ENCODE measurements at regions not wholly inside any gene's neighbourhood (a gene's known extent, or its start where the extent isn't known, plus 50 kb on each side); places are given as distances from the start of the nearest gene placed in this dataset.
A peak's percentile ranks its signal among the peaks of the same experiment; 100 is the strongest.

DNA sequence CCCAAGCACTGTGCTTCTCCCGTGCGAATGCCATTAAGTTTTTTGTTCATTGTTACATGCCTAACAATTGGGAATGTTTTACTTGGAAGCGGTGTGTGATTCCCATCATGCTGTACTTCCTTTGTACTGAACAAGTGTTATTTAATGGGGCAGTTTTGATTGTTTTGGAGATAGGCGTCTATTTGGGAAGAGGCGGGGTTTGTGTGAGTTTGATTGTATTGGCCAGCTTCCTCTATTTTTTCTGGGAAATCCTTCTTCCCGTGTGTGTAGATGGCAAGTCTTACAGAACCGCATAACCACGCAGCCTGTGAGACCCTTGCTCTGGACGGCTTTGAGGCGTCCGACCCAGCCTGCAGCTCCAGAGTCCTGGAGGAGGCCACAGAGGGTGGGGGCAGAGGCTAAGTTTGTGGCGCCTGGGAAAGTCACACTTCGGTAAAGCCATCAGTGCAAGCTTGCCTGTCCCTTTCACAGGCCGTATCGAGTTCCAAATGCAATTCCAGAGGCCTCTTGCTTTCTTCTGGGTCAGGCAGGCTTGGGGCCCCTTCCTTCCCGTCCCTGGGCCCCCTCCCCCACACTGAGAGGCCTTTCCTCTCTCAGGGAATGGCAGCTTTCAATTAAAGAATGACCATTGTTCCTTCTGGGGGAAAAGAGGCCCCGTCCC is 210.3 kb downstream of the TOMM20 start:
- intact Hi-C loops (cut with DNase I) = loop anchor here (5.0 to 10.0 kb wide), 5 partner anchors 54 to 306 kb away; partner anchors contain the start of gene IRF2BP2
- Histone ChIP-seq H3K36me3 (no peaks in the 10 kb centered on the region), H3K27ac (peak overlapping the region; percentile 73 to 84 (median 76)), H3K27me3 (no peaks in the 10 kb centered on the region), H3K9me3 (no peaks in the 10 kb centered on the region), H3K4me3 (no peak overlapping the region), H3K4me1 (peaks cover 0 to 52% (median 36%) of the 10 kb centered on the region in 4 donors)
- 17 to 48% methylated on average over 17 of the region's 17 CpGs for WGBS, 2 donors
- TF ChIP-seq POLR2A (IDR thresholded peaks at IDR 0.05) (no peak), POLR2AphosphoS5 (IDR thresholded peaks at IDR 0.05) (peak in 2 of 4 donors; percentile 37 to 50), CTCF (IDR thresholded peaks at IDR 0.05) (no peak), EP300 (IDR thresholded peaks at IDR 0.05) (peak in 2 of 4 donors; percentile 6 to 73)
- peak; percentile 63 for DNase-seq

- WGBS, 2 donors = 72 to 88% methylated on average over 23 of the region's 23 CpGs
- Histone ChIP-seq H3K9me3 (no peaks in the 10 kb centered on the region), H3K4me3 (no peak overlapping the region), H3K4me1 (peaks cover 0 to 58% (median 42%) of the 10 kb centered on the region in 4 donors), H3K27me3 (no peaks in the 10 kb centered on the region), H3K27ac (peak overlapping the region; percentile 40 to 84 (median 74)), H3K36me3 (no peaks in the 10 kb centered on the region)
- DNase-seq = peak; percentile 67
- TF ChIP-seq POLR2A (IDR thresholded peaks at IDR 0.05) (no peak), EP300 (IDR thresholded peaks at IDR 0.05) (no peak), CTCF (IDR thresholded peaks at IDR 0.05) (no peak), POLR2AphosphoS5 (IDR thresholded peaks at IDR 0.05) (no peak)
- intact Hi-C loops (cut with DNase I) = loop anchor here (2.0 to 10.0 kb wide), 6 partner anchors 55 to 305 kb away; partner anchors contain the start of gene IRF2BP2
Observed at GRCh38 chr1:234917495-234918180, 211.0 kb downstream of the TOMM20 start.

GRCh38 chr1:234916840-234917239 is 211.8 kb downstream of the TOMM20 start:
- 81 to 98% methylated on average over 4 of the region's 4 CpGs for WGBS, 2 donors
- H3K27ac ChIP-seq = peak overlapping the region; percentile 7 to 84 (median 74)
- peaks cover 0 to 60% (median 46%) of the 10 kb centered on the region in 4 donors for H3K4me1 ChIP-seq
- intact Hi-C loops (cut with DNase I) = loop anchor here (2.0 to 10.0 kb wide), 6 partner anchors 54 to 305 kb away; partner anchors contain the start of gene IRF2BP2
- no peaks in the 10 kb centered on the region for H3K36me3 ChIP-seq
- DNase-seq = no peak
- TF ChIP-seq EP300 (IDR thresholded peaks at IDR 0.05) (no peak), CTCF (IDR thresholded peaks at IDR 0.05) (no peak), POLR2AphosphoS5 (IDR thresholded peaks at IDR 0.05) (no peak), POLR2A (IDR thresholded peaks at IDR 0.05) (no peak)
- H3K4me3 ChIP-seq = no peak overlapping the region
- H3K9me3 ChIP-seq = no peaks in the 10 kb centered on the region
- no peaks in the 10 kb centered on the region for H3K27me3 ChIP-seq

GRCh38 chr1:234915924-234916675 is 212.5 kb downstream of the TOMM20 start:
- Histone ChIP-seq H3K9me3 (no peaks in the 10 kb centered on the region), H3K27ac (peak overlapping the region; percentile 30 to 76 (median 72)), H3K36me3 (no peaks in the 10 kb centered on the region), H3K4me1 (peaks cover 0 to 60% (median 48%) of the 10 kb centered on the region in 4 donors), H3K27me3 (no peaks in the 10 kb centered on the region), H3K4me3 (no peak overlapping the region)
- peak; percentile 84 for DNase-seq
- TF ChIP-seq POLR2AphosphoS5 (IDR thresholded peaks at IDR 0.05) (peak; percentile 82 to 93 (median 89)), CTCF (IDR thresholded peaks at IDR 0.05) (no peak), EP300 (IDR thresholded peaks at IDR 0.05) (peak; percentile 87 to 97 (median 96)), POLR2A (IDR thresholded peaks at IDR 0.05) (no peak)
- intact Hi-C loops (cut with DNase I) = loop anchor here (2.0 to 10.0 kb wide), 7 partner anchors 53 to 304 kb away; partner anchors contain the start of gene IRF2BP2
- 52 to 64% methylated on average over 16 of the region's 16 CpGs for WGBS, 2 donors
